Upper lobe of left lung (tissue), 6 donors: ENCODE measurements at regions not wholly inside any gene's neighbourhood (a gene's known extent, or its start where the extent isn't known, plus 50 kb on each side); places are given as distances from the start of the nearest gene placed in this dataset.

Source experiments
- ATAC-seq, 2 donors: fragments of 200-7000 bp; cut with Tn5 transposase; one replicate each; pipeline ENCODE4 v1.9.1; 2022; ENCODE audit warnings: mild to moderate bottlenecking in 2 of 2, moderate library complexity in 2 of 2; ENCODE audit not compliant: low FRiP score in 2 of 2
- DNase-seq, 2 donors: peaks; one replicate each; pipeline ENCODE4 v3.0.0-alpha.2; 2019 to 2020
- H3K27ac ChIP-seq, 4 donors: fragments of 200-600 bp; sonication (generic); one replicate each; pipeline ENCODE4 v1.5.1; 2016 to 2019
- H3K27me3 ChIP-seq, 4 donors: fragments of 200-600 bp; sonication (generic); one replicate each; pipeline ENCODE4 v1.5.1; 2017 to 2019
- H3K36me3 ChIP-seq, 4 donors: fragments of 200-600 bp; sonication (generic); one replicate each; pipeline ENCODE4 v1.5.1; 2016 to 2019
- H3K4me1 ChIP-seq, 4 donors: fragments of 200-600 bp; sonication (generic); one replicate each; pipeline ENCODE4 v1.5.1; 2018 to 2019
- H3K4me3 ChIP-seq, 4 donors: fragments of 200-600 bp; sonication (generic); one replicate each; pipeline ENCODE4 v1.5.1; 2017 to 2019; ENCODE audit warnings: mild to moderate bottlenecking in 2 of 4, moderate library complexity in 1 of 4
- H3K9me3 ChIP-seq, 4 donors: fragments of 200-600 bp; sonication (generic); one replicate each; pipeline ENCODE4 v1.5.1; 2018 to 2019
- CTCF ChIP-seq, 6 experiments: fragments of 450-650 bp in 4 of 6; fragments of 200-600 bp in 2 of 6; sonication (generic) in 2 of 6; IDR thresholded peaks; one replicate each; pipeline ENCODE4 v1.5.1; 2016 to 2019; ENCODE audit warnings: antibody characterized with exemption in 6 of 6
- EP300 ChIP-seq, 4 donors: sonication (generic); formaldehyde crosslinking; IDR thresholded peaks; one replicate each; pipeline ENCODE4 v1.5.1; 2017; ENCODE audit warnings: antibody characterized with exemption in 4 of 4, control low read depth in 2 of 4
- POLR2A ChIP-seq, 4 donors: fragments of 450-650 bp; IDR thresholded peaks; one replicate each; pipeline ENCODE4 v1.5.1; 2016 to 2017; ENCODE audit warnings: antibody characterized with exemption in 4 of 4, mild to moderate bottlenecking in 2 of 4
- POLR2AphosphoS5 ChIP-seq, 2 donors: sonication (generic); formaldehyde crosslinking; IDR thresholded peaks; one replicate each; pipeline ENCODE4 v1.5.1; 2017; ENCODE audit warnings: antibody characterized with exemption in 2 of 2
- WGBS, 2 donors: methylation state at CpG; one replicate each; pipeline ENCODE4 v1.1.5; 2017 to 2018; 5-methylcytosine and 5-hydroxymethylcytosine counted together
- donor health status: DM: no; HTN: no; CAD: no; lungs with moderate emphysema.
- donor health status: DM: no; HTN: yes; CAD: no; lungs with severe emphysema.

- ATAC-seq, result no peak
- WGBS, 2 donors, result 56 to 77% methylated on average over 1 of the region's 1 CpG
- no peak overlapping the region for H3K4me3 ChIP-seq
- H3K27me3 ChIP-seq, result no peaks in the 10 kb centered on the region
- H3K9me3 ChIP-seq, result no peaks in the 10 kb centered on the region
- DNase-seq, result no peak
- H3K36me3 ChIP-seq, result no peaks in the 10 kb centered on the region
- TF ChIP-seq CTCF (IDR thresholded peaks at IDR 0.05) (no peak), POLR2A (IDR thresholded peaks at IDR 0.05) (no peak), POLR2AphosphoS5 (IDR thresholded peaks at IDR 0.05) (no peak), EP300 (IDR thresholded peaks at IDR 0.05) (no peak)
- no peak overlapping the region for H3K27ac ChIP-seq
- H3K4me1 ChIP-seq, result no peaks in the 10 kb centered on the region
Measured at GRCh38 chr14:29265852-29266251, 499.3 kb downstream of the FOXG1 start.

GRCh38 chr14:29271669-29272068, 505.1 kb downstream of the FOXG1 start:
- TF ChIP-seq POLR2AphosphoS5 (IDR thresholded peaks at IDR 0.05) (no peak), EP300 (IDR thresholded peaks at IDR 0.05) (no peak), CTCF (IDR thresholded peaks at IDR 0.05) (no peak), POLR2A (IDR thresholded peaks at IDR 0.05) (no peak)
- ATAC-seq (no peak), DNase-seq (no peak)
- Histone ChIP-seq H3K9me3 (no peaks in the 10 kb centered on the region), H3K4me1 (no peaks in the 10 kb centered on the region), H3K27ac (no peak overlapping the region), H3K36me3 (no peaks in the 10 kb centered on the region), H3K4me3 (no peak overlapping the region), H3K27me3 (no peaks in the 10 kb centered on the region)

- DNase-seq (no peak), ATAC-seq (no peak)
- Histone ChIP-seq H3K9me3 (no peaks in the 10 kb centered on the region), H3K4me3 (no peak overlapping the region), H3K4me1 (no peaks in the 10 kb centered on the region), H3K27ac (no peak overlapping the region), H3K36me3 (no peaks in the 10 kb centered on the region), H3K27me3 (no peaks in the 10 kb centered on the region)
- TF ChIP-seq EP300 (IDR thresholded peaks at IDR 0.05) (no peak), POLR2AphosphoS5 (IDR thresholded peaks at IDR 0.05) (no peak), POLR2A (IDR thresholded peaks at IDR 0.05) (no peak), CTCF (IDR thresholded peaks at IDR 0.05) (no peak)
- WGBS, 2 donors, result 91 to 100% methylated on average over 1 of the region's 1 CpG
Measured at GRCh38 chr14:29273513-29273912, 506.9 kb downstream of the FOXG1 start.

- H3K27ac ChIP-seq, result no peak overlapping the region
- no peak for TF ChIP-seq EP300 (IDR thresholded peaks at IDR 0.05)
- H3K9me3 ChIP-seq, result no peaks in the 10 kb centered on the region
- no peaks in the 10 kb centered on the region for H3K36me3 ChIP-seq
- H3K4me3 ChIP-seq, result no peak overlapping the region
- H3K27me3 ChIP-seq, result no peaks in the 10 kb centered on the region
- H3K4me1 ChIP-seq, result no peaks in the 10 kb centered on the region
- ATAC-seq (no peak), DNase-seq (no peak)
- 57 to 66% methylated on average over 10 of the region's 10 CpGs for WGBS, 2 donors
Measured at GRCh38 chr14:29274890-29275596, 508.5 kb downstream of the FOXG1 start.

- H3K4me1 ChIP-seq, result no peaks in the 10 kb centered on the region
- DNase-seq (no peak), ATAC-seq (no peak)
- TF ChIP-seq EP300 (IDR thresholded peaks at IDR 0.05), result no peak
- TF ChIP-seq POLR2A (IDR thresholded peaks at IDR 0.05), result no peak
- H3K36me3 ChIP-seq, result no peaks in the 10 kb centered on the region
- H3K27ac ChIP-seq, result no peak overlapping the region
- 76 to 78% methylated on average over 1 of the region's 1 CpG for WGBS, 2 donors
- H3K4me3 ChIP-seq, result no peak overlapping the region
- no peaks in the 10 kb centered on the region for H3K9me3 ChIP-seq
- H3K27me3 ChIP-seq, result no peaks in the 10 kb centered on the region
Measured at GRCh38 chr14:29278301-29279263, 512.0 kb downstream of the FOXG1 start.
